GM18507 (cell line): ENCODE measurements at regions not wholly inside any gene's neighbourhood (a gene's known extent, or its start where the extent isn't known, plus 50 kb on each side); places are given as distances from the start of the nearest gene placed in this dataset.
A peak's percentile ranks its signal among the peaks of the same experiment; 100 is the strongest.
"Not testable (repeated sequence)": the region's sequence is repeated elsewhere in the genome, so short reads cannot be mapped to it uniquely, and the experiment has no call there.

Experiments
- DNase-seq: peaks from one replicate; pipeline ENCODE4 v3.0.0; 2011; ENCODE audit warnings: low read depth; ENCODE audit not compliant: insufficient read length; ENCODE audit errors: extremely low spot score
- FAIRE-seq: peaks from 2 replicates; lab custom pipeline; 2011; peaks lifted over from hg19 to GRCh38; lab: Jason Lieb, UNC

DNA sequence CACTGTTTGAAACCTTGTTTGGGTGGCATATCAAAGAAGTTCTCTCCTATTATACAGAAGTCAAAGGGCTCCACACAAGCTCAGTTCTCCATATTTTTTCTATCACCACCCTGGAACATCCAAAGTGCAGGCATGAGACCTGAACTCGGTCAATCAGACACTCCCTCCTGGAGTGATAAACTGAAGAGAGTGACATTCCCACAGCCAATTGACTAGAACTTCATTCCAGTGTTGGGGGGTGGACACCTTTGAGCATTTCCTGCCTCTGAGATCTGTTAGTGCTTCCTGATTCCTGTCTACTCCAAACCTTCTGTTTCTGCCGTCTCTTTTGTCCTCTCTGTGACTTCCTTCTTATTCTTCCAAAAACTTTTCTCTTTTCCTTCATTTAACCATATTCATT lies 220.7 kb upstream of the NOX3 start:
- DNase-seq = no peak
- no peak for FAIRE-seq

DNA sequence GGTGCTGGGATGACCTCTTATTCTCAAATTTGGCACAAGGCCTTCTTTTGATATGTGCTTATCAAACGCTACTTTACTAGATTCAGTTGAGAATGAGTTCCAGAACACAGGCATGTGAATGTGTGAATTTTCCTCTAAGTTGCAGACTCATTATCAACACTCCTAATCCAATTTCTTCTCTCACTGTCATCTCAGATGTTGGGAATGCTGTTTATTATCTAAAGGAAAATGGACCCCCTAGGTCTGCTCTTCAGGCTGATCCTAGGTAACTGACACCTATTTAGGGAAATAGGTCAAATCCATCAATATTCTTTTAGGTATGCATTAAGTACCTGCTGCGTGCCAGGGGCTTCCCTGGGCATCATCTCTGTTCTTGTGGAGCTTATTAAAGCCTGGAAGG lies 215.0 kb upstream of the NOX3 start:
- DNase-seq (no peak), FAIRE-seq (no peak)

DNA sequence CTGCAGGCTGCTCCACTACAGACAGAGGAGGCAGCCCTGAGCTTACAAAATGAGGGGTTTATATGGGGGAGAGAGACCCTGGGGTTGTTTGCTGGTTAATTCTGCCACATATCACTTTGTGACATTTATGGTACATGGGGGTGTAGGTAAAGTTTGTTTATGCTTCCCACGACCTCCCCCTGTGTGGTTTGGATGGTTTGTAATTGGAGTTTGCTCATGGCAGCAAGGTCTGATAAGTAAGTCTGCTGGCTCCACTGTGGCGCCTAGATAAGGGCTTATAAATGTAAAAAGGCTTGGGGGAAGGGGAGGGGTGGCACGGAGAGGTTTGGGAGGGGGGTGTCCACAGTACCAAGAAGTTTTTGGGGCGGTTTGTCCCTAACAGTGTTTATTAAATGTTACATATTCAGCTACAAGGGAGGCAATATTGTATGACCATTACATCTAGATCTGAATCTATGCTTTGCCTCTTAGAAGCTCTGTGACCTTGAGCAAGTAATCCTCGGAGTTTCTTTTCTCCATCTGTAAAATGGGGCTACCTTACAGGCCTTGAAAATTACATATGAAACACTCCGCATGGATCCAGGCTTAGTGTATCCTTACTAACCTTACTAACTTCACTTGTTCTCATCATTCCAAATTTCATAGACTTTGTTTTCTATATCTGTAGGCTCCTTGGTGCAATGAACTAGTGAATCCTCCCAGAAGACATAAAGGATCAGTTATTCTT lies 204.8 kb upstream of the NOX3 start:
- DNase-seq (no peak), FAIRE-seq (no peak)

DNA sequence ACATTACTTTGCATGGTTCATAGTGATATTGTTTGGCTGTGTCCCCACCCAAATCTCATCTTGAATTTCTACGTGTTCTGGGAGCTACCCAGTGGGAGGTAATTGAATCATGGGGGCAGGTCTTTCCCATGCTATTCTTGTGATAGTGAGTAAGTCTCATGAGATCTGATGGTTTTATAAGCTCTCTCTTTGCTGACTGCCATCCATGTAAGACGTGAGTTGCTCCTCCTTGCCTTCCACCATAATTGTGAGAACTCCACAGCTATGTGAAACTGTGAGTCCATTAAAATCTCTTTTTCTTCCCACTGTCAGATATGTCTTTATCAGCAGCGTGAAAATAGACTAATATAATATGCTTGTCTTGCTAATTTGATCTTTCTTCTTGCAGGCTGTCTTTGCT lies 200.4 kb upstream of the NOX3 start:
- DNase-seq = no peak
- FAIRE-seq = no peak

DNA sequence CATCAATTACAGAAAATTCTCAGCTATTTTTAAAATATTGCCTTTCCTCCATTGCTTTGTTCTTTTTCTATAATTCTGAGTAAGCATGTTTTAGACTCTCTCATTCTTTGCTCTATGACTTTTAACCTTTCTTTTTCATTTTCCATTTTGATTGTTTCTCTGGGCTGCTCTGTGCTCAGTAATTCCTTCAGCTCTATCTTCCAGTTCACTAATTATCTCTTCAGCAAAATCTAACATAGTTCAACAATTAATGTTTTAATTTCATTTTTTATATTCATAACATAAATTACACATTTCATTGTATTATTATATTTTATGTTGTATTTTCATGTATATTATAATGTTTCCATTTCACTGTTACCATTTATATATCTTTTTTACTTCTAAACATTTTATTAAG lies 198.8 kb upstream of the NOX3 start:
- DNase-seq = no peak
- no peak for FAIRE-seq

DNA sequence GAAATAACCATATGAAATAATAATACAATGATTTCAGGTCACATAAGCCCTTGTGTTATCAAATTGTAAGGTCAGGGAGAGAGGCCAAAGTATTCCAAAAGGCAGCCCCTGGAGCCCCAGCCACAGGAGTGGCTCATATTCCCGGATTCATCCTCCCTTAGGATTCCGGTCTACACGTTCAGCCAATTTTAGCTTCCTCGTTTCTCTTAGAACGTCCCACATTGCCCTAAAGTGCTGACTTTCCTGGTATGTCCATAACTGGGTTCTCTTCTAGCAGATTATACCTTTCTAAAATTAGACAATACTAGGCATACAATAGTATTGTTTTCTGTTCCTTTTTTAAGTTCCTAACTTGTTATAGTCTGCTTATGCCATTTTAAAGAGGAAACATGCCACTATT lies 192.7 kb upstream of the NOX3 start:
- DNase-seq (no peak), FAIRE-seq (no peak)

DNA sequence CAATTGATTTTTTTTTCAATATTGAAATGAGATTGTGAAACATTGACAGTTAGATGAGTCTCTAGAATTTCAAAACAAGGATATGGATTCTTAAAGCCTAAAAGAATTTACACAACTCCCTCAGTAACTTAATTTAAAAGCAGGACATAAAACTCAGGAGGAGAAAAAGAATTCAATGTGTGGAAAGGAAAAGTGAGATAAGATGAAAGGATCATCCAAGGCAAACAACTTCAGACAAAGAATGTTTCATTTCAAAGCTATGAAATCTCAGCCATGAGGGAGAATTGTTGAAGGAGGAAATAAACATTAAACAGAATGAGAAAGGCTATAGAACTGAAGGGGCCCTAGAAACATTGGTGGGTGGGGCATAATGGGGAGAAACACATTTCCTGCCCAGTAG lies 191.7 kb upstream of the NOX3 start:
- FAIRE-seq = no peak
- no peak for DNase-seq

DNA sequence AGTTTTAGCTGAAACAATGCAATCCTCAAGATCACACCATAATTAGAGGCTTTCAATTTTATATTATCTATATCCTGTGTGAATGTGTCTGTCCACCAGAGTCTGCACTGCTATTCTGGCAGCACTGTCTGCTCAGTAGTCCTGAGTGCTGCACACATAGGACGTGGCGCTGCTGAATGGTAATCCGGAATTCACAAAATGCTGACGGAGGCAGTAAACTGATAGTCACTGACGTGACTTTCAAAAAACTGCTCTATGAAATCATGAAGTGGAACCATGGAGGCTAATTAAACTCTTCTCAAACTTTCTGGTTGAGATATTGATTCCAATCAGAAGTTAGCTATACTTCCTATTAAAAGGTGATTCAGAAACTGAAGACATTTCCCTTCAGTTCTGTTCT lies 190.8 kb upstream of the NOX3 start:
- no peak for FAIRE-seq
- no peak for DNase-seq

DNA sequence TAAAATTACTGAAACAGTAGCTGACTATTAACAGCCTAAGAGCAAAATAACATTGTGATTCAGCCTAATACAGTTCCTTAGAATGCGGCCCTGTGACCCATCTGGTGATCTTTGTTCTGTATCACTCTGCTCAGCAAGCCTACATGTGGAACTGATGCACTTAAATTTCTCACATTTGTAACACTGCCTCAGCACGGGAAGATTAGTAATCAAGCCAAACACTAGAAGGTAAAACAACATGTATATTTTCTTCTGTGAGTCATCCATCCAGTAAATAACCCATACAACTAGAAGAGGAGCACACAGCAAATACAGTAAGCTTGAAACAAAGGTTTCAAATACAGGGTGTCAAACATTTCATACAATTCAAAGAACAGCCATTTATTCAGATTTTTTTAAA lies 189.7 kb upstream of the NOX3 start:
- FAIRE-seq (no peak), DNase-seq (no peak)

DNA sequence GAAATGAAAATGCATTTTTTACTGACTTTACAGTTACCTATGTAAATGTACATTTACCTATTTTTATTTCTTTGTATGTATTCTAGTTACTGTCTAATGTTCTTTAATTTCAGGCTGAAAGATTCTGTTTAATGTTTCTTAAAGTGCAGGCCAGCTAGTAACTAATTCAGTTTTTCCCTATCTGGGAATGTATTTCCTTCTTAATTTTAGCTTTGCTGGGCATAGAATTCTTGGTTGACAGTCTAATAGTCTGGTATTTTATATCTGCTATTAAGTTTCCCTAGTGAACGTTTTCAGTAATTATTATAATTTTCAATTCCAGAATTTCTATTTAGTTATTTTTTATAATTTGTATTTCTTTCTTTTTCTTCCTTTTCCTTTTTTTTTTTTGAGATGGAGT lies 186.0 kb upstream of the NOX3 start:
- FAIRE-seq (no peak), DNase-seq (no peak)

DNA sequence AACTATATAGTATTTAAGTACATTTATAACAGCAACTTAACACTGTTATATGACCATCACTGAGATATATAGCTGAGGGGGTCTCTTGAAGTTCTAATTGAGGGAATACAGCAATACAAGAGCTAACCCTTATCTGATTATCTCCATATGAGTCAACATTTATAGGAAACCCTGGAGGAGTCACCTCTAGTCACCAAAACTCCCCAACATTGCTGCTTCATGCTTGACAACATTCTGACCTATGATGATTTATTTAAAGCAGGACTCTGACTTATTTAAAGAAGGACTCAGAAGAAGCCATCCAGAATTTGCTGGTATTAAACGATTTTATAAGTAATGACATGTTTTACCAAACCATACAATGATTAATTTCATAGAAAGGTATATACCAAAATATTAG lies 182.6 kb upstream of the NOX3 start:
- no peak for FAIRE-seq
- no peak for DNase-seq

DNA sequence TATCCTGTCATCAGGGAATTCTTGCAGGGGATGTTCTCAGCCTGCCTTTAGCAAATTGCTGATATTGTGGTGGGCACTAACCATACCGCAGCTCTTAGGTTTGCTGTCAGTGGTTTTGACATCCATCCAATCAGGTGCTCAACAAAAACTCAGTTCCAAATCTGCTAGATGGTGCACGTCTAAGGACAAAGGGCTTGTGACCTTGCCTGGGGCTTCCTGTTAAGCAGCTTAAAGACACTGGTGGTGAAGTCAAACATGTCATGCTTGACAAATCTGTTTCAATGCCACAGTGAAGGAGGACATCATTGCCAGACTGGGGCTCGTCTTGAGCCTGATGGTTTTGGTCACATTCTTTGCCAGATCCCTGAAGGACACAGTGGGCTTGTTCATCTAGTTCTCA lies 179.8 kb upstream of the NOX3 start:
- DNase-seq = no peak
- no peak for FAIRE-seq

DNA sequence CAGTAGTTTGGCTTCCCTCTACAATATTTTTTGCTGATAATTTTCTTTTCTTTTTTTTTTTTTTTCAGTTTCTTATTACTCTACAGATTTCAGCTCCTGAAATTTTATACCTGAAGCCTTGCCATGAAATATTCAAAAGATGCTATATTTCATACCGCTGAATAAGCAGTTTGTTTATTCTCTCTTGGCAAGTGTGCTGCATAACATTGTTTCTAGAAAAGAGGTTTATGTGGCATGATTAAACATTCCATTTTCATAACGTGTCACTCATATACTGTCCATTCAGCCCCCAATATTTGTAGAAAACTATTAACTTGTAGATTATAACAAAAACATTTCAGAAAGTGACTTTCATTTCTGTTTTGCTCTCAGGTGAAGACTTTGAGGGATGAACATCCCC lies 174.4 kb upstream of the NOX3 start:
- DNase-seq = no peak

DNA sequence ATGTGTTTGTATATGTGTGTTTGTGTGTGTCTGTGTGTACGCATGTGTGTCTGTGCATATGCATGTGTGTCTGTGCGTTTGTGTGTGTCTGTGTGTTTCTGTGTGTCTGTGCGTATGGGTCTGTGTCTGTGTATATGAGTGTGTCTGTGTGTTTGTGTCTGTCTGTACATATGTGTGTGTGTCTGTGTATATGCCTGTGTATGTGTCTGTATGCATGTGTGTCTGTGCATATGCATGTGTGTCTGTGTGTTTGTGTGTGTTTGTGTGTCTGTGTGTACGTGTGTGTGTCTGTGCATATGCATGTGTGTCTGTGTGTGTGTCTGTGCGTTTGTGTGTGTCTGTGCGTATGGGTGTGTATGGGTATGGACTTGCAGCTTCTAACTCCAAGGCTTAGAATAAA lies 174.0 kb upstream of the NOX3 start:
- FAIRE-seq (no peak), DNase-seq (no peak)

More for the DNA sequence above, 174.4 kb upstream of the NOX3 start:
- no peak for FAIRE-seq

DNA sequence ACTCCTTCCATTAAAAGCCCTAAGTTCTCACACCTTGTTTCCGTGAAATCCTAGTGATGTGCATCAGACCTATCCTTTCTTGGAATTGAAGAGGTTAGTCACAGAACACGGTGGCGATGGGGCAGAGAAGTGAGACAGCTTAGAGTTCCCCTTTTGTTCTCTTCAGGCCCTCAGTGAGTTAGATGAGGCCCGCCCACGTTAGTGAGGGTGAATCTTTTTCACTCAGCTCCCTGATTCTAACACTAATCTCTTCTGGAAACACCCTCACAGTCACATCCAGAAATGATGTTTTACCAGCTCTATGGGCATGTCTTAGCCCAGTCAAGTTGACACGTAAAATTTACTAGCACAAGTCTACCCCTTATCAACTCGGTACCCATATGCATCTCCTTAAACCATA lies 172.7 kb upstream of the NOX3 start:
- FAIRE-seq (peak; percentile 9), DNase-seq (no peak)

DNA sequence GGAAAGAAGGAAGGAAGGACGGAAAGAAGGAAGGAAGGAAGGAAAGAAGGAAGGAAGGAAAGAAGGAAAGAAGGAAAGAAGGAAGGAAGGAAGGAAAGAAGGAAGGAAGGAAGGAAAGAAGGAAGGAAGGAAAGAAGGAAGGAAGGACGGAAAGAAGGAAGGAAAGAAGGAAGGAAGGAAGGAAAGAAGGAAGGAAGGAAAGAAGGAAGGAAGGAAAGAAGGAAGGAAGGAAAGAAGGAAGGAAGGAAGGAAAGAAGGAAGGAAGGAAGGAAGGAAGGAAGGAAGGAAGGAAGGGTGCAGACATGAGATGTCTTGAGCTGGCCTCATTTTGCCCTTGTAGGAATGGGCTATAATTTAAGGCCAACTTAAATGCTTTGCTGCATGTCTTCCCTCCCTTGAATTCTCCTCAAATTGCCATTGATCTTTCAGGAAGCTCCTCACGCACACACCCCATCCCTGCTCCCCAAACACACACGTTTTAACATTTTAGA lies 172.1 kb upstream of the NOX3 start:
- not testable (repeated sequence) for DNase-seq, FAIRE-seq

DNA sequence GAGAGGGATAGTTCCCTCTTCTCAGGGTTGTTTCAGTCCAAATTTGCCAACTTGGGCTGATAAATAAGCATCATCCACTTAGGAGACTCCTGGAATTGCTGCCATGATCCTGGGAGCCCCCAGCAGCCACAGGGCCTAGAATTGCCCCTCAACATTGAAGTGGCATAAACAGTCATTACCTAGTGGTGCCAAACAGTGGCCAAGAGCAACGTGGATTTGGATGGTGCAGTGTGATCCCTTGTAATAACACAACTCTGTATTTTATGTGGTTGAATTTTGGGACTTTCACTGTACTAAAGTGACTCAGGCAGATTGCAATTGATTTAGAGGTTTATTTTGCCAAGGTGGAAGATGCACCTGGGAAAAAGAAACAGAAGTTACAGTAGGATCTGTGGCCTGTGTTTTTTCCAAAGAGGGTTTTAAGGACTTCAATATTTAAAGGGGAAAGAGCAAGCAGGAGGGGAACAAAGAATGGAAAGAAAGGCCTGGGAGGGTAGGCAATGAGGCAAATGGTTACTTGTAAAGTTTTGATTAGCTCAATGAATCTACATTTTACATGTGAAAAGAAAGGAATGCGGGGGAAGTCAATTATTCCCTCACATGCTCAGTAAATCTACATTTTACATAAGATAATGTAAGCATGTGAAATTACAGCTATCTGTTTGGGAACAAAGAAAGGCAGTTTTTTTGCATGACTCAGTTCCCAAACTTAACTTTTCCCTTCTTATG lies 168.0 kb upstream of the NOX3 start:
- FAIRE-seq = no peak
- DNase-seq = no peak

DNA sequence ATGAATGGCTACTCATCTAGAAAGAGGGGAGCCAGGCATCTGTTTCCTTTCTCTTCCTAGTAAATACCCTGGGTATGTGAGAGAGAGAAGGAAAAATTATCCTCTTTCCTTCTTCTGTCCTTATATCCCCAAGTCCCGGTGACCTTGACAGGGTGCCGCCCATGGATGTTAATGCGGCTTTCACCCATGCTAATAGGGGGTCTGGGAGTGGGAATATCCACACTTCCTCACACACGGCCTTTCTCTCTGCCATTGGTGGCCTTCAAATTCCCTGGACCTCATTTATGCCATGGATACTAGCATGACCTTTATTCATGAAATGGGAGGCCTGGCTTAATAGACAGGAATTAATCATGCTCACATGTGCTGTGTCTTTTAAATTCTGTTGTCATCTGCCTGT lies 159.0 kb upstream of the NOX3 start:
- DNase-seq = no peak
- FAIRE-seq = no peak

DNA sequence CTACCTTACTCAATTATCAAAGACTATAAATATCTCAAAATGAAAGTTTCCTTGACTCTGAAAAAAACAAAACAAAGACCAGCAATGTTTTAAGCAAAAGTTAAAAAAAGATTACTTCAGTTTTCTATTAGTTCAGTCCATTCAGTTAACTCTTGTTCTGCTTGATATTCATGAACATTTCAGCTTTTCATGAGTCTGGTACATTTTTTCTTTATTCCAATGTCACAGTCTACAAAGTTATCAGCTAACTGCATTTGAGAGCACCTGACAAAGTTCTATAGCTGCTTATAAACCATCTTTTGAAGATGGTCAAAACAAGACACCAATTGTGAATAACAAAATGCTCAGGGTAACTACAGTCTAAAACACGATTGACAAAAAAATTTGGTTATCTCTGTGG lies 156.1 kb upstream of the NOX3 start:
- DNase-seq (no peak), FAIRE-seq (no peak)

DNA sequence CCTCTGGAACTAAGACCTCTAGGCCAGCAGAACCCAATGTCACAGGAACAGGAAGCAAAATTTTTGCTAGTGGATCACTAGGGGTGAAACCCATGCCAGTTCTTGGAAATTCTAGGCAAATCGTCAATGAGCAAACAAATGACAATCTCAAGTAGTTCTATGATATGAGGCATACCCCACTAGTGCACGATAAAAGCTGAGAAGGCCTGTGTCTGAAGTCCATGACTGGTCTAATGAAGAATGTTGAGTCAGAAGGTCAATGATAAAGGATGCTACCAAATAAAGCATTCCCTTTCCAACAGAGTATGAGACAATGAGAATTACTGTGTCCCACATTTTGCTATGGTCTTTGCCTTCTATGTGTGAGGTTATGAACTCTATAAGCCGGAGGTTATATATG lies 149.4 kb upstream of the NOX3 start:
- DNase-seq (no peak), FAIRE-seq (no peak)

DNA sequence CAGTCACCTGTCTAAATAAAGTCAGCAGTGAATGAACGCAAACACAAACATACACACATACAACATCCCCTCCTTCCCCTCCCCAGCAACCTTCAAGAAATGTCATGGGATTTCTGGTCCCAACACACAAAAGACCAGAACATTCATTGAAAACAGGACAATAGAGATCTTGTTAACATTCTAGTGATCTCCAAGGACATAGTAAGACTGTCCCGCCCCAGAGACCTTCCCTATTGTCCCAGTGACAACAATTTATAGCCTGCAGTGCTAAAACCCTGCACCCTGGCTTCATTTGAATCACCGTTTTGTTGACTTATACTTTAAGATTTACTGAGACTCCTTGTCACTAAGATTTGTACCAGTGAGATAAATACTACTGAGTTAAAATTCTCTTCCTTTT lies 143.9 kb upstream of the NOX3 start:
- FAIRE-seq (no peak), DNase-seq (no peak)
